ENCODE measurements at regions not wholly inside any gene's neighbourhood (a gene's known extent, or its start where the extent isn't known, plus 50 kb on each side); places are given as distances from the start of the nearest gene placed in this dataset.

GRCh38 chr12:18969512-18969911, 160.0 kb upstream of the PLEKHA5 start:
- H3K4me3 ChIP-seq (ENCODE audit: low read length in 2 of 2) = no peak overlapping the region
- no CpG with 5 or more reads among the region's 5 CpGs for WGBS, 2 donors (ENCODE audit: extremely low coverage in 2 of 2, insufficient read length in 2 of 2, insufficient replicate concordance in 1 of 2)
- no peak overlapping the region for H3K14ac ChIP-seq (ENCODE audit: low read length)
- no peak overlapping the region for H4K8ac ChIP-seq (ENCODE audit: low read depth, low read length)
- no peak overlapping the region for H3K9ac ChIP-seq (ENCODE audit: low read depth, low read length, poor library complexity)
- H3K4ac ChIP-seq (ENCODE audit: low read length) = no peak overlapping the region
- H2BK5ac ChIP-seq (ENCODE audit: low read length) = no peak overlapping the region
- H3K36me3 ChIP-seq (replicated peaks in 1 of 2; ENCODE audit: control insufficient read depth in 2 of 2, insufficient read depth in 2 of 2, low read length in 2 of 2) = no peaks in the 10 kb centered on the region
- no peak overlapping the region for H2BK120ac ChIP-seq (ENCODE audit: low read depth, low read length)
- H3K23ac ChIP-seq (ENCODE audit: low read depth, low read length, poor library complexity) = no peak overlapping the region
- peaks cover 12 to 21% of the 10 kb centered on the region in 2 donors for H3K4me1 ChIP-seq (ENCODE audit: control insufficient read depth in 2 of 2, insufficient read depth in 1 of 2, low read depth in 1 of 2, low read length in 2 of 2)
- no peak overlapping the region for H2AK5ac ChIP-seq (ENCODE audit: low read depth, low read length)
- no peaks in the 10 kb centered on the region for H3K9me3 ChIP-seq (replicated peaks in 1 of 2; ENCODE audit: control insufficient read depth in 2 of 2, insufficient read depth in 1 of 2, low read depth in 1 of 2, low read length in 2 of 2)
- H2BK15ac ChIP-seq (ENCODE audit: low read length) = no peak overlapping the region
- no peak overlapping the region for H3K27ac ChIP-seq (replicated peaks; ENCODE audit: low read length)
- no peak overlapping the region for H2BK12ac ChIP-seq (ENCODE audit: low read length)
- no peak overlapping the region for H3K4me2 ChIP-seq (ENCODE audit: insufficient read depth, low read length, poor library complexity, severe bottlenecking)
- DNase-seq (ENCODE audit: low spot score) = no peak
- no peak overlapping the region for H2AFZ ChIP-seq (ENCODE audit: low read length)
- H3K27me3 ChIP-seq (ENCODE audit: control insufficient read depth in 3 of 3, insufficient read depth in 3 of 3, low read depth in 1 of 3, low read length in 3 of 3) = peaks cover 0 to 2% (median 0%) of the 10 kb centered on the region in 3 experiments
- H3K18ac ChIP-seq (ENCODE audit: low read length) = no peak overlapping the region
- H3K79me1 ChIP-seq (ENCODE audit: low read depth, low read length) = no peaks in the 10 kb centered on the region
- H4K91ac ChIP-seq (ENCODE audit: low read depth, low read length, poor library complexity) = no peak overlapping the region

- Histone ChIP-seq H2BK12ac (ENCODE audit: low read length) (no peak overlapping the region), H3K9me3 (replicated peaks in 1 of 2; ENCODE audit: control insufficient read depth in 2 of 2, insufficient read depth in 1 of 2, low read depth in 1 of 2, low read length in 2 of 2) (no peaks in the 10 kb centered on the region), H3K4me2 (ENCODE audit: insufficient read depth, low read length, poor library complexity, severe bottlenecking) (no peak overlapping the region), H2BK5ac (ENCODE audit: low read length) (no peak overlapping the region), H3K4me3 (ENCODE audit: low read length in 2 of 2) (no peak overlapping the region), H2AK5ac (ENCODE audit: low read depth, low read length) (no peak overlapping the region), H4K91ac (ENCODE audit: low read depth, low read length, poor library complexity) (no peak overlapping the region), H3K79me1 (ENCODE audit: low read depth, low read length) (no peaks in the 10 kb centered on the region), H3K23ac (ENCODE audit: low read depth, low read length, poor library complexity) (no peak overlapping the region), H3K14ac (ENCODE audit: low read length) (no peak overlapping the region), H3K27ac (replicated peaks; ENCODE audit: low read length) (no peak overlapping the region), H3K9ac (ENCODE audit: low read depth, low read length, poor library complexity) (no peak overlapping the region), H2BK15ac (ENCODE audit: low read length) (no peak overlapping the region), H4K8ac (ENCODE audit: low read depth, low read length) (no peak overlapping the region), H3K4me1 (ENCODE audit: control insufficient read depth in 2 of 2, insufficient read depth in 1 of 2, low read depth in 1 of 2, low read length in 2 of 2) (peaks cover 7 to 11% of the 10 kb centered on the region in 2 donors), H2BK120ac (ENCODE audit: low read depth, low read length) (no peak overlapping the region), H3K36me3 (replicated peaks in 1 of 2; ENCODE audit: control insufficient read depth in 2 of 2, insufficient read depth in 2 of 2, low read length in 2 of 2) (no peaks in the 10 kb centered on the region), H3K18ac (ENCODE audit: low read length) (no peak overlapping the region), H2AFZ (ENCODE audit: low read length) (no peak overlapping the region), H3K4ac (ENCODE audit: low read length) (no peak overlapping the region), H3K27me3 (ENCODE audit: control insufficient read depth in 3 of 3, insufficient read depth in 3 of 3, low read depth in 1 of 3, low read length in 3 of 3) (peaks cover 0 to 2% (median 0%) of the 10 kb centered on the region in 3 experiments)
- WGBS, 2 donors (ENCODE audit: extremely low coverage in 2 of 2, insufficient read length in 2 of 2, insufficient replicate concordance in 1 of 2) = no CpG with 5 or more reads among the region's 6 CpGs
- no peak for DNase-seq (ENCODE audit: low spot score)
Measured at GRCh38 chr12:18970603-18971002, 158.9 kb upstream of the PLEKHA5 start.

DNA sequence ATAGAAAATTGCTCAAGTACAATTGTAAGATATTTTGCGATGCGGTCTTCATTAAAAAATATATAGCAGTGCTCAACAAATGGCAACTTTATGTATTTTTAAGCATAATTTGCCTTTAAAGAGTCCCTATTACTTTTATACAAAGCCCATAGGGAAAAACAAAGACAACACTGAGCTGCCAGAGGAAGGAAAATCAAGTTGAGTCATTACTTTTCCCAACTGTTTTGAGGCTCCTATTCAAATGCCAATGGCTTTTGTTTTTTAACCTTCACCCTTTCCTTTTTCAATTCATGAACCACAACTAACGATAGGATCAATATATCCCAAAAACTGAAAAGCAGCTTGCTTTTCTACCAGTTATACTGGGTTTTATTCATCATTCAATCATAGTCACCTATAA, 157.6 kb upstream of the PLEKHA5 start:
- Histone ChIP-seq H3K27ac (replicated peaks; ENCODE audit: low read length) (no peak overlapping the region), H4K91ac (ENCODE audit: low read depth, low read length, poor library complexity) (no peak overlapping the region), H3K79me1 (ENCODE audit: low read depth, low read length) (no peaks in the 10 kb centered on the region), H3K9ac (ENCODE audit: low read depth, low read length, poor library complexity) (no peak overlapping the region), H4K8ac (ENCODE audit: low read depth, low read length) (no peak overlapping the region), H3K14ac (ENCODE audit: low read length) (no peak overlapping the region), H2BK120ac (ENCODE audit: low read depth, low read length) (no peak overlapping the region), H3K23ac (ENCODE audit: low read depth, low read length, poor library complexity) (no peak overlapping the region), H2BK5ac (ENCODE audit: low read length) (no peak overlapping the region), H3K4ac (ENCODE audit: low read length) (no peak overlapping the region), H2BK12ac (ENCODE audit: low read length) (no peak overlapping the region), H3K18ac (ENCODE audit: low read length) (no peak overlapping the region), H3K4me1 (ENCODE audit: control insufficient read depth in 2 of 2, insufficient read depth in 1 of 2, low read depth in 1 of 2, low read length in 2 of 2) (peaks cover 2 to 3% of the 10 kb centered on the region in 2 donors), H2AFZ (ENCODE audit: low read length) (no peak overlapping the region), H2AK5ac (ENCODE audit: low read depth, low read length) (no peak overlapping the region), H3K36me3 (replicated peaks in 1 of 2; ENCODE audit: control insufficient read depth in 2 of 2, insufficient read depth in 2 of 2, low read length in 2 of 2) (no peaks in the 10 kb centered on the region), H3K27me3 (ENCODE audit: control insufficient read depth in 3 of 3, insufficient read depth in 3 of 3, low read depth in 1 of 3, low read length in 3 of 3) (peaks cover 0 to 2% (median 0%) of the 10 kb centered on the region in 3 experiments), H3K4me3 (ENCODE audit: low read length in 2 of 2) (no peak overlapping the region), H2BK15ac (ENCODE audit: low read length) (no peak overlapping the region), H3K9me3 (replicated peaks in 1 of 2; ENCODE audit: control insufficient read depth in 2 of 2, insufficient read depth in 1 of 2, low read depth in 1 of 2, low read length in 2 of 2) (peaks cover 0 to 2% of the 10 kb centered on the region in 2 donors), H3K4me2 (ENCODE audit: insufficient read depth, low read length, poor library complexity, severe bottlenecking) (no peak overlapping the region)
- no peak for DNase-seq (ENCODE audit: low spot score)
- no CpG with 5 or more reads among the region's 3 CpGs for WGBS, 2 donors (ENCODE audit: extremely low coverage in 2 of 2, insufficient read length in 2 of 2, insufficient replicate concordance in 1 of 2)

- Histone ChIP-seq H3K27me3 (ENCODE audit: control insufficient read depth in 3 of 3, insufficient read depth in 3 of 3, low read depth in 1 of 3, low read length in 3 of 3) (no peaks in the 10 kb centered on the region), H2BK12ac (ENCODE audit: low read length) (no peak overlapping the region), H3K27ac (replicated peaks; ENCODE audit: low read length) (no peak overlapping the region), H4K91ac (ENCODE audit: low read depth, low read length, poor library complexity) (no peak overlapping the region), H3K79me1 (ENCODE audit: low read depth, low read length) (no peaks in the 10 kb centered on the region), H3K4me3 (ENCODE audit: low read length in 2 of 2) (no peak overlapping the region), H4K8ac (ENCODE audit: low read depth, low read length) (no peak overlapping the region), H3K23ac (ENCODE audit: low read depth, low read length, poor library complexity) (no peak overlapping the region), H3K9ac (ENCODE audit: low read depth, low read length, poor library complexity) (no peak overlapping the region), H3K4ac (ENCODE audit: low read length) (no peak overlapping the region), H3K14ac (ENCODE audit: low read length) (no peak overlapping the region), H3K18ac (ENCODE audit: low read length) (no peak overlapping the region), H3K36me3 (replicated peaks in 1 of 2; ENCODE audit: control insufficient read depth in 2 of 2, insufficient read depth in 2 of 2, low read length in 2 of 2) (no peaks in the 10 kb centered on the region), H3K4me1 (ENCODE audit: control insufficient read depth in 2 of 2, insufficient read depth in 1 of 2, low read depth in 1 of 2, low read length in 2 of 2) (no peaks in the 10 kb centered on the region), H2BK15ac (ENCODE audit: low read length) (no peak overlapping the region), H2BK120ac (ENCODE audit: low read depth, low read length) (no peak overlapping the region), H2BK5ac (ENCODE audit: low read length) (no peak overlapping the region), H2AFZ (ENCODE audit: low read length) (no peak overlapping the region), H2AK5ac (ENCODE audit: low read depth, low read length) (no peak overlapping the region), H3K4me2 (ENCODE audit: insufficient read depth, low read length, poor library complexity, severe bottlenecking) (no peak overlapping the region), H3K9me3 (replicated peaks in 1 of 2; ENCODE audit: control insufficient read depth in 2 of 2, insufficient read depth in 1 of 2, low read depth in 1 of 2, low read length in 2 of 2) (peaks cover 0 to 5% of the 10 kb centered on the region in 2 donors)
- DNase-seq (ENCODE audit: low spot score) = no peak
- no CpG with 5 or more reads among the region's 3 CpGs for WGBS, 2 donors (ENCODE audit: extremely low coverage in 2 of 2, insufficient read length in 2 of 2, insufficient replicate concordance in 1 of 2)
Measured at GRCh38 chr12:18975933-18976332, 153.6 kb upstream of the PLEKHA5 start.
